ENCODE measurements at regions not wholly inside any gene's neighbourhood (a gene's known extent, or its start where the extent isn't known, plus 50 kb on each side); places are given as distances from the start of the nearest gene placed in this dataset.
"Not testable (repeated sequence)": the region's sequence is repeated elsewhere in the genome, so short reads cannot be mapped to it uniquely, and the experiment has no call there.

DNA sequence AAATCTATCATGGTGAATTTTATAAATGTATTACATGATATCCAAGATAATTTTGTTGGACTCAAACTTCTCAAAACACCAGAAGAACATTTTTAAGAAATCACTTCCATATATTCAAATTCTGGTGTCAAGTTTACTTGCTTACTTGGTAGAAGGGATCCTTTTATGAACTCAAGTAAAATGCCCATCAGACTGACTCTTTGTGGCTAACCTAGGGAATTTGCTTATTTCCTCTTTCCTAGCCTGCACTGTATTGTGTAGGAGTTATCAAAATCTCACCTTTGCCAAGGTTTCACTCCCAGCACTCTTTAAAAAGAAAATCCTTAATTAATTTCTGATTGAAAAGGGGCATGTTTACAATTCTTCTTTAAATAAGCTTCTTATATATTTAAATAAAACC, 196.5 kb downstream of the DUSP6 start:
- in situ Hi-C loops (cut with HindIII; ENCODE audit: low sequenced_read_pairs) = no loop called here
- TF ChIP-seq, protein P1, sequence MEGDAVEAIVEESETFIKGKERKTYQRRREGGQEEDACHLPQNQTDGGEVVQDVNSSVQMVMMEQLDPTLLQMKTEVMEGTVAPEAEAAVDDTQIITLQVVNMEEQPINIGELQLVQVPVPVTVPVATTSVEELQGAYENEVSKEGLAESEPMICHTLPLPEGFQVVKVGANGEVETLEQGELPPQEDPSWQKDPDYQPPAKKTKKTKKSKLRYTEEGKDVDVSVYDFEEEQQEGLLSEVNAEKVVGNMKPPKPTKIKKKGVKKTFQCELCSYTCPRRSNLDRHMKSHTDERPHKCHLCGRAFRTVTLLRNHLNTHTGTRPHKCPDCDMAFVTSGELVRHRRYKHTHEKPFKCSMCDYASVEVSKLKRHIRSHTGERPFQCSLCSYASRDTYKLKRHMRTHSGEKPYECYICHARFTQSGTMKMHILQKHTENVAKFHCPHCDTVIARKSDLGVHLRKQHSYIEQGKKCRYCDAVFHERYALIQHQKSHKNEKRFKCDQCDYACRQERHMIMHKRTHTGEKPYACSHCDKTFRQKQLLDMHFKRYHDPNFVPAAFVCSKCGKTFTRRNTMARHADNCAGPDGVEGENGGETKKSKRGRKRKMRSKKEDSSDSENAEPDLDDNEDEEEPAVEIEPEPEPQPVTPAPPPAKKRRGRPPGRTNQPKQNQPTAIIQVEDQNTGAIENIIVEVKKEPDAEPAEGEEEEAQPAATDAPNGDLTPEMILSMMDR (IDR thresholded peaks at IDR 0.05; ENCODE audit: low read depth, low read length, missing control alignments) = no peak
- no peak for DNase-seq (ENCODE audit: low read depth)
- no peak overlapping the region for H3K4me3 ChIP-seq (ENCODE audit: low read depth, low read length)

DNA sequence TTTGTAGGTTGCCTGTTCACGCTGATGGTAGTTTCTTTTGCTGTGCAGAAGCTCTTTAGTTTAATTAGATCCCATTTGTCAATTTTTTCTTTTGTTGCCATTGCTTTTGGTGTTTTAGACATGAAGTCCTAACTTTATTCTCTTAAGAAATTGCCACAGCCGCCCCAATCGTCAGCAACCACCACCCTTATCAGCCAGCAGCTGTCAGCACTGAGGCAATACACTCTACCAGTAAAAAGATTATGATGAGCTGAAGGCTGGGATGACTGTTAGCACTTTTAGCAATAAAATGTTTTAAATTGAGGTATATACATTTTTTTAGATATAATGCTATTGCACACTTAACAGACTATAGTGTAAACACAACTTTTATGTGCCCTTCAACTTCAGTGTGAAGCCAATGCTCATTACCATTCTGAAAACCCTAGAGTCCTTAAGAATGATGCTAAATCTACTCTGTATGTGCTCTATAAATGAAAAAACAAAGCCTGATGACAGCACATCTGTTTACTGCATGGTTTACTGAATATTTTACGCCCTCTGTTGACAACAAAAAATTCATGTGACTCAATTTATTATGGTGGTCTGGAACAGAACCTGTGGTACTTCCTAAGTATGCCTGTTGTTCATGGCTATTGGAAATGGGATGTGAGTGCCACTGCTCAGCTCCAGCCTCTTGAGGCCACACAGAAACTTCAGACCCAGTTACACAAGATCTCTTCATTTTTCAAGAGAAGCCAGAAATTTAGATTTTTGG, 197.4 kb downstream of the DUSP6 start:
- H3K4me3 ChIP-seq (ENCODE audit: low read depth, low read length) = no peak overlapping the region
- TF ChIP-seq, protein P1 (IDR thresholded peaks at IDR 0.05; ENCODE audit: low read depth, low read length, missing control alignments) = no peak

DNA sequence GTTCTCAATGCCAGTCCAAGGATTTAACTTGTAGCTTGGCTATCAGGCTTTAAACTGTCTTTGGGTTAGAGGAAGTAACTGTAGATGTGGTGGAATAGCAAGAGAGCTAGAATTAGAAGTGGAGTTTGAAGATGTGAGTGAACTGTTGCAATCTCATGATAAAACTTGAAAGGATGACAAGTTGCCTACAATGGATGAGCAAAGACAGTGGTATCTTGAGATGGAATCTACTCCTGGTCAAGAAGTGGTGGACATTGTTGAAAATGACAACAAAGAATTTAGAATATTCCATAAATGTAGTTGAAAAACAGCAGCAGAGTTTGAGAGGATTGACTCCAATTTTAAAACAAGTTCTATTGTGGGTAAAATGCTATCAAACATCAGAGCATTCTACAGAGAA, 199.0 kb downstream of the DUSP6 start:
- TF ChIP-seq, protein P1 (IDR thresholded peaks at IDR 0.05; ENCODE audit: low read depth, low read length, missing control alignments) = no peak
- in situ Hi-C loops (cut with HindIII; ENCODE audit: low sequenced_read_pairs) = no loop called here
- DNase-seq (ENCODE audit: low read depth) = no peak
- no peak overlapping the region for H3K4me3 ChIP-seq (ENCODE audit: low read depth, low read length)

More for the DNA sequence above, 197.4 kb downstream of the DUSP6 start:
- DNase-seq (ENCODE audit: low read depth) = no peak
- in situ Hi-C loops (cut with HindIII; ENCODE audit: low sequenced_read_pairs) = no loop called here

DNA sequence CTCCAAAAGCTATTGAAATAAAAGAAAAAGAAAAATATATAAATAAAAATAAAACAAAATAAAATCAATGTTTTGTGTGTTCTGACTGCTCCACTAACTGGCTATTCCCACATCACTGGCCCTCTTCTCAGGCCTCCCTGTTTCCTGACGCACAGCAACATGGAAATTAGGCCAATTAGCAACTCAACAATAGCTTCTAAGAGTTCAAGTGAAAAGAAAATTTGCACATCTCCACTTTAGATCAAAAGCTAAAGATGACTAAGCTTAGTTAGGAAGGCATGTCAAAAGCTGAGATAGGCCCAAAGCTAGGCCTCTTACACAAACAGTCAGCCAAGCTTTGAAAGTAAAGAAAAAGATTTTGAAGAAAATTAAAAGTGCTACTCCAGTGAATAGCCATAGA, 200.8 kb downstream of the DUSP6 start:
- in situ Hi-C loops (cut with HindIII; ENCODE audit: low sequenced_read_pairs) = no loop called here
- H3K4me3 ChIP-seq (ENCODE audit: low read depth, low read length) = no peak overlapping the region
- DNase-seq (ENCODE audit: low read depth) = no peak
- TF ChIP-seq, protein P1 (IDR thresholded peaks at IDR 0.05; ENCODE audit: low read depth, low read length, missing control alignments) = no peak

DNA sequence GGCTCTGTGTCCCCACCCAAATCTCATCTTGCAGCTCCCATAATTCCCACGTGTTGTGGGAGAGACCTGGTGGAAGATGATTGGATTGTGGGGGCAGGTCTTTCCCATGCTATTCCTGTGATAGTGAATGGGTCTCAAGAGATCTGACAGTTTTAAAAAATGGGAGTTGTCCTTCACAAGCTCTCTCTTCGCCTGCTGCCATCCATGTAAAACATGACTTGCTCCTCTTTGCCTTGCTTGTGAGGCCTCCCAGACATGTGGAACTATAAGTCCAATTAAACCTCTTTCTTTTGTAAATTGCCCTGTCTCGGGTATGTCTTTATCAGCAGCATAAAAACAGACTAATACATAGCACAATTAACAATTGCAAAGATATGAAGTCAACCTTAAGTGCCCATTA, 201.5 kb downstream of the DUSP6 start:
- DNase-seq (ENCODE audit: low read depth); in situ Hi-C loops (cut with HindIII; ENCODE audit: low sequenced_read_pairs); H3K4me3 ChIP-seq (ENCODE audit: low read depth, low read length): not testable (repeated sequence)

DNA sequence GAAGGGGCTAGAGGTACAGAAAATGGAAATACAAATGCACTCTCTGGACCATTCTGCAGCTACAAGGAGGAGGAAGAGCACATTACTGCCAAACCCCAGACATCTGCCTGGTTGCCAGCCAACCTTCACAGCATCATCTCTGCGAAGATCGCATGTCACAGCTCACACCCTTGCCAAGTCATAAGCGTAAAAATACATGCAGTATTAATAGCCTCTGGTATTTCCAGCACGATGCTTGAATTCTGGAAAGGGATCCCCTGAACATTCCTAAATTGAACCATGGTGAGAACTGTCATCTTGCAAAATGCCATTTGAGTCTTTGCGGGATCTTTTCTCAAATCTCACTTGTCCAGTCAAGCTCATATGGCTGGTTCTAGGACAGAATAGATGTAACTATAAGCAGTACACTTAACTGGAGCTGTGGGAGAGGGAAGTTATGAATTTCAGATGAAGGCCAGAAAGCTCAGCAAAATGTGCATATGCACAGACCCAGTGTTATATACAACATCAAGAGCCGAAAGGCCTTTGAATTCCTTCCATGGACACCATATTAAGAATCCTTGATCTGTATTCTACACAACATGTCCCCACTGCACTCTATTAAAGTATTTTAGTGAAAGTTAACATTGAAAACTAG, 211.6 kb downstream of the DUSP6 start:
- TF ChIP-seq, protein P1 (IDR thresholded peaks at IDR 0.05; ENCODE audit: low read depth, low read length, missing control alignments) = no peak
- no peak overlapping the region for H3K4me3 ChIP-seq (ENCODE audit: low read depth, low read length)
- in situ Hi-C loops (cut with HindIII; ENCODE audit: low sequenced_read_pairs) = no loop called here
- DNase-seq (ENCODE audit: low read depth) = peak; percentile 31

DNA sequence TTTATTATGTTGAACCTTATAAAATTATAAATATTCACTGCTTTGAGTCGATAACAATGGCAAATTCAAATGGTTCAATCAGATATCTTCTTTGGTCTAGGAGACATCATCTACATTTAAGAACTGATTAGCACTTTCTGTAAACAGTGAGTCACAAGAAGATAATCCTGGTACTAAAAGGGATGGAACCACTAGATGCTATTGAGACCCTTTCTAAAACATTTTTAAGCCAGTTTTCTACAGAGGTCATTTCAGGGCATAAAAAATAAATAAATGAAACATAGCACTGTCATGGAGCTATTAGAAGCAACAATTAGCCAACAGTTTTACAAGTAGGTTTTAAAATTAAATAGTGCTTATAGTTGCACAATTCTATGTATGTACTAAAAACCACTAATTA, 212.2 kb downstream of the DUSP6 start:
- TF ChIP-seq, protein P1 (IDR thresholded peaks at IDR 0.05; ENCODE audit: low read depth, low read length, missing control alignments) = no peak
- no peak for DNase-seq (ENCODE audit: low read depth)
- in situ Hi-C loops (cut with HindIII; ENCODE audit: low sequenced_read_pairs) = no loop called here
- H3K4me3 ChIP-seq (ENCODE audit: low read depth, low read length) = no peak overlapping the region
